HT-29 (cell line): ENCODE measurements at regions not wholly inside any gene's neighbourhood (a gene's known extent, or its start where the extent isn't known, plus 50 kb on each side); places are given as distances from the start of the nearest gene placed in this dataset.

ENCODE experiments used
- DNase-seq: peaks from one replicate; pipeline ENCODE4 v3.0.0-alpha.2; 2015; ENCODE audit warnings: low spot score

DNA sequence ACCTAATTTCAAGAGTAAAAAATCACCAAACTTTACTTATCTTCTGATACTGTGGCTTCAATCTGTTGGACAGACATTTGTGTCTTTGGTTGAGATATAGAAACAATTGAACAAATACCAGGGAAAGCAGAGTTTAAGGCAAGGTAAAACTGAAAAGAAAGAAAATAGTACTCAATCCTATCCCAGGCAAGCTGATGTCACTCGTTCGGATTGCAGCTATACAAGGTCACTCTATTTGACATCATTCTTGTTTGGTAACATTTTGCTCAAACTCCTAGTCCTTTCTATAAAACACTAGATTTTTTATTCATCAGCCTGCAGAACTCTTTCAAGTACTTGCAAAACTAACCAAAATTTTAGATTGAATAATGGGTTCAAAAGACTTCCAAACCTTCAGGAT lies 91.9 kb upstream of the ANKRD55 start:
- DNase-seq = no peak

GRCh38 chr5:56323505-56323904 lies 90.4 kb upstream of the ANKRD55 start:
- peak; percentile 75 for DNase-seq

- DNase-seq = no peak
These were observed 89.5 kb upstream of the ANKRD55 start for GRCh38 chr5:56322592-56322991.

DNA sequence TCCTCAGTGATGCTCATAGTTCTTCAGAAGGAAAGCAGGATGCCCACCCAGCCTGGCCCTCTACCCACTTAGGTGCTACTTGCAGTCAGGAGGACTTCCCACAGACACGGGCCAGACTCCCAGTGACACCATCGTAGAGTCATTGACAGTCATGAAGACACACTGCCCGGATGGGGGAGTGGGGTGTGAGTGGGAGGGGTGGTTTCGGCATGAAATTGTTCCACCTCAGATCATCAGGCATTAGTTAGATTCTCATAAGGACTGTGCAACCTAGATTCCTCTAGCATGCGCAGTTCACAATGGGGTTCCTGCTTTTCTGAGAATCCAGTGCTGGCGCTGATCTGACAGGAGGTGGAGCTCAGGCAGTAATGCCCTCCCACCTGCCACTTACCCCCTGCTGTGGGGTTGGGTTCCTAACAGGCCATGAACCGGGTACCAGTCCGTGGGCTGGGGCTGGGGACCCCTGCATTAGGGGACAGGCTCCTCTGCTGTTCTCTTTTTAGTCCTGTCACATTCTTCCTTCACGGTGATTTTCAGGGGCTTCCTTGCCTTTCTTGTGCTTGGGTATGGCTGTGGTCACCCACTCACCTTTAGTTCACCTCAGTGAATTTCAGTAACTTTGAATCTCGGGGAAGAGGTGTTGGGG lies 88.2 kb upstream of the ANKRD55 start:
- no peak for DNase-seq

GRCh38 chr5:56320686-56321085 lies 87.6 kb upstream of the ANKRD55 start:
- DNase-seq = no peak

DNA sequence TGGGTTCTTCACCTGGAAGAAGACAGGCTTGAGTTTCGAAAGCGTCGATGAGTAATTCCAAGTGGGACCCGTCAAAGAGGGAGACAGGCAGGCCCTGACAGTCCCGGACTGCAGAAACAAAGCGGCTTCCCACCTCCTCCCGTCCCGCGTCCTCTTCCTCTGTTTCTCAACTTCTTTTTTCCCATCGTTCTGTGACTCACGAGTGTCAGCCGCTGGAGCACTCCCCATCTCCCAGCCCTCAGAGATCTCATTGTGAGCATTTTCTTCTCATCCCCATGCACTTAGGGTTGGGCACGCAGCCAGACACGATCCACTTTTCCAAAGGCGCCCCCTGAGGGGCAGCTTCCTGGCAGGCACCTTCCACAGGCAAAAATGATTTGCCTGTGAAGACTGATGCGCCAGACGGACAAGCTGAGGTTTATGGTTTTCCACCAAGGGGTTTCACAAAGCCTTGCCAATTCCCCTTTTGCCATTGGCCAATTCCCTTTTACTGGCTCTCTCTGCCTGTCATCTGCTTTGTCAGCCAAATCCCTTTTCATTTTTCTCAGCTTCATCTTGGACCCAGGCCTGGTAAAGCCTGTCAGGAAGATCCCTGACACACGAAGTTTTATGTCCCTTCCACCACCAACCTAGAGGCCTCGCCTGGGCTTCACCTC lies 86.5 kb upstream of the ANKRD55 start:
- no peak for DNase-seq

GRCh38 chr5:56317923-56318561 lies 84.9 kb upstream of the ANKRD55 start:
- no peak for DNase-seq

- DNase-seq = no peak
These were observed 83.3 kb upstream of the ANKRD55 start for GRCh38 chr5:56316299-56316994.

DNA sequence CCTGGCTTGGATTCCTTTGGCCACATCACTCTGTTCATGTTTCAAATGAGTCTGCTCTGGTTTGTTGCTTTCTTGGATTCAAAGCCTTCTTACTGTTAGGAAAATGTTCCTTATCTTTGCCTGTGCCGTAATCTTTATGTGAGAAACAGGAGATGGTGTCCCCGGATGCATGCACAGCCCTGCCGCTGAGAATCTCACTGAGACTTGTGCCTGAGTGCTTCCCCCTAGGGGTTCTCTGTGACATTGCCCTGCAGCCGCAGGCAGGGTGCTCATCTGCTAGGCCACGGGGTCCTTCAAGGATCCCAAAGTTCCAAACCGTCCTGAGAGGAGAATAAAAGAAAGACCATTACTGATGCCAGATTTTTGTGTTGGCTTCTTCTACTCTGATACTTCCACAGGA lies 81.4 kb upstream of the ANKRD55 start:
- DNase-seq = peak; percentile 20

DNA sequence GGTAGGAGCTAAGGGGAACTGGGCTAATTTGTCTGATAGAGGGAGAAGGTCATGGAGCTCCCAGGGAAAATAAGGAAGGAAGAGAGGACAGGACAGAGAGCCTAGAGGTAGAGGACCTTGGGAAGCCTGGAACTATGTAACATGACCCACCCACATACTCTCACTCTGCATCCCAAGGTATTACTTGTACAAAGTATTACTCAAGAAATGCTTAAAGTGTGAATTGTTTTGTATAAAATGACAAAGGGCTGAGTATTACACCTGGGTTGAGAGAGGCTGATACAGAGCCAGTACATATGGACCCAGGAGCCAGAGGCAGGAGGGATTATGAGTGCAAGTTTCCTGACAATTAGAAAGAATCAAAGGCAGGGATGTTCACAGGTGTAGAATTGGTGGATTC lies 80.5 kb upstream of the ANKRD55 start:
- DNase-seq = no peak

GRCh38 chr5:56313004-56313531 lies 79.9 kb upstream of the ANKRD55 start:
- DNase-seq = no peak

- peak; percentile 70 for DNase-seq
These were observed 78.3 kb upstream of the ANKRD55 start for GRCh38 chr5:56311306-56311905.

DNA sequence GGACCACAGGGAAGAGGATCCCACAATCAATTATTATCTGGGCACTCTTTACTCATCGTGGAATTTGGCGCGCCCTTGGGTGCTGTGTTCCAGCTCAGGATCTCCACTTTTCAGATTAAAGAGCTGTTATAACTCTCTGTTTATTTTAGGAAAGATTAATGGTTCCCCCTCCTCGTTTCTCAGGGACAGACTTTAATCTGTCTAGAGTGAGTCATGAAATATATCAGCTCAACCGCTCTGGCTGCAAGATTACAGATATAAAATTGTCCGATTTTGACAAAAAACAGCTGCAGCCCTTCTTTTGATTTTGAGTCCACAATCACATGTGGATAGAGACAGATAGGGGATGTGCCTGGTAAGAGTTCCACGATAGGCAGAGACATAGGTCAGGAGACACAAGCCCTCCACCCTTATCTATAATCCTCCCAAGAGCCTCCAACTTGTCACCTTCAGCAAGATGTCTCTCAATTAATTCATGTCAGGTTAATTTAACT lies 77.6 kb upstream of the ANKRD55 start:
- peak; percentile 21 for DNase-seq

GRCh38 chr5:56309262-56309826 lies 76.2 kb upstream of the ANKRD55 start:
- DNase-seq = no peak

DNA sequence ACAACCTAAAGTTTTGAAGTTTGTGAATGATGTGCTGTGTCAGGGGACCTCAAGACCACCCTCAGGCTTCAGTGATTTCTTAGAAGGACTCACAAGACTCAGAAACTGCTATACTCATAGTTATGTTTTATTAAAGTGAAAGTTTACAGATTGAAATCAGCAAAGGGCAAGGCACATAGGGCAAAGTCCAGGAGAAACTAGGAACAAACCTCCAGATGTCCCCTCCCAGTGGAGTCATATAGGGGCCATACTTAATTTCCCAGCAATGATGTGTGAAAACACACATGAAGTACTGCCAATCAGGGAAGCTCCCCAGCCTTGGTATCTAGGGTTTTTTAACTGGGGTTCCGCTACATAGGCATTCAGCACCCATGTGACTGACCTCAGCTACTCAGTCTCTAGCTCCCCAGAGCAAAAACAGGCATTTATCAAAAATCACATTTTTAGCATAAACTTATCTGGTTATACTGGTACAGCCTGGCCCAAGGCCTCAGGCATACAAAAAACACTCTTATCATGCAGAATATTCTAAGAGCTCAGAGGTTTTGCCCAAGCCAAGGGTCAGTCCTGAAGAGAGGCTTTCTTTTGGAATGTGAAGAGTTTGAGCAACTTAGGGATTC lies 74.7 kb upstream of the ANKRD55 start:
- DNase-seq = peak; percentile 54

- peak; percentile 39 for DNase-seq
These were observed 73.5 kb upstream of the ANKRD55 start for GRCh38 chr5:56306433-56307150.

DNA sequence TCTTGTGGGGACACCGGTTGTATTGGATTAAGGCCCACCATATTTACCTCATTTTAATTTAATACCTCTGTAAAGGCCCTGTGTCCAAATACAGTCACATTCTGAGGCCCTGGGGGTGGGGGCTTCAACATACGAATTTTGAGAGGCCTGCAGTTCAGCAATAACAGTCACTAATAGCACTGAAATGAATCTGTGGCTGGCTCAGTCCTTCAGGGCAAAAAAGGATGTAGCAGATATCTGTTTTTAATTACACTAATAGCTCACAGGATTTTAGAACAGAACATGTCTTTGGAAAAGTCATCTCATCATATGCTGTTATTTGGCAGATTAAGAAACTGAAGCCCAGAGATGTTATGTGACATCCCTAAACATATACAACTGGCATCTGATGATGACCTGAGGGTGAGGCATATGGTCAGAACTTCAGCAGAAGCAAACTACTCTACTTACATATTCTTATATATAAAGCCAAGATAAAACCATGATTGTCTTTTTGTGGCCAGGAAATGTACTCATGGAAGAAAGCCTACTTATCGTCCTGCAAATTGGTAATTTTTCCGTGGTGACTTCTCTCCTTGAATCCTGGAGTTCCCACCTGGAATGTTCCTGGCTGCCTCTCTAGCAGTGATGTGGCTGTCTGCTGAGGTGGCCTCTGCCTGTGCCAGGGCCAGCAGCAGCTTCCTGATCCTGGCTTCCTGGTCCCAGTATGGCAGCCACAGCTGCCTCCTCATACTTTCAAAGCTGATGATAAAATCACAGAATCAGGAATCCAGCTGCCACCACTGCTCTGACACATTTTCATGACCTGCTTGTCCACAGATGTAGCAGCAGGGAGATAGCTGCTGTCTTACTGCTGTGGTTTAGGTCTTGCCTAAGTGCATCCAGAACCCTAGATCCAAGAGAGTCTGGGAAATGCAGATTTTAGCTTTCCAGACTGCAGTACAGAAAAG lies 72.1 kb upstream of the ANKRD55 start:
- peak; percentile 19 for DNase-seq

DNA sequence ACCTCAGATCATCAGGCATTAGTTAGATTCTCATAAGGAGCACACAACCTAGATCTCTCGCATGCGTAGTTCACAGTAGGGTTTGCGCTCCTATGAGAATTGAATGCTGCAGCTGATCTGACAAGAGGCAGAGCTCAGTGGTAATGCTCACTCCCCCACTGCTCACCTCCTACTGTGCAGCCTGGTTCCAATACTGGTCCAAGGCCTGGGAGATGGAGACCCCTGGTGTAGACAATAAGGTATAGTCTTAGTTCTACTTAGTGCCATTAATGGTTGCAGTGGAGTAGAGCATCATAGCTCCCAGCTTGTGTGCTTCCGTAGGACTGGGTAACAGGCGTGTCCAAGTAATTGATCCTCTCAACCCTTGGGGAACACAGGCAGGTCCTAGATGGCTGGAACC lies 70.4 kb upstream of the ANKRD55 start:
- DNase-seq = no peak

DNA sequence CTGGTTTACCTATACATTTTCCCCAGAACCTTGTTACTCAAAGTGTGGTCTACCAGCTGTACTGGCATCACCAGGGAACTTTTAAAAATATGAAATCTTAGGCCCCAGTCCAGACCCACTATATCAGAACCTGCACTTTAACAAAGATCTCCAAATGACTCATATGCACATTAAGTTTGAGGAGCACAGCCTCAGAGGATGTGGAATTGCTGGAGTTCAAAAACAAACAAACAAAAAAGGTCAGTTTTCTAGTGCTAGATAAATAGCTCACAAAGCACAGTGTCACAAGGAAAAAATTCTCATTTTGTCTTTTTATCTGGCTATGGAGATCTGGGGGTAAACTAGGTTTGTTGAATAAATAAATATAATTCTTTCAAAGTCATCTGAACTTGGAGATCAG lies 68.9 kb upstream of the ANKRD55 start:
- peak; percentile 27 for DNase-seq
